ENCODE measurements at regions not wholly inside any gene's neighbourhood (a gene's known extent, or its start where the extent isn't known, plus 50 kb on each side); places are given as distances from the start of the nearest gene placed in this dataset.

DNA sequence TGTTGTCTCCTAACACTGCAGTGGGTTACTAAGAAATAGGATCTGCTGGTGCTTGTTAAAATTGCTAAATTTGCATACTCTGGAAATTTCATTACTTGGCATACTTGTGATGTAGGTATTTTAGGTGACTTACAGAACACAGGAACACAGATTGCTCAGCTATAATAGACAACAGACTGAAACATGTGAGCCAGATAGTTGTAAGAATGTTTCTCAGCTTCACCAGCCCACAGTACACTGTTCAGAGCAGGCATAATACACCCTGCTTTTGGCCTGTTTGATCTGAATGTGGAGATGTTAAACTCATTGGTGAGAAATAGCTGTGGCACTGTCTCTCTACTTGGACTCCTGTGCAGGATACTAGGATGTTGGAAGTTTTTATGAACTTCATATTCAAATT is 275.7 kb downstream of the CSNK1G3 start:
- DNase-seq: no peak

DNA sequence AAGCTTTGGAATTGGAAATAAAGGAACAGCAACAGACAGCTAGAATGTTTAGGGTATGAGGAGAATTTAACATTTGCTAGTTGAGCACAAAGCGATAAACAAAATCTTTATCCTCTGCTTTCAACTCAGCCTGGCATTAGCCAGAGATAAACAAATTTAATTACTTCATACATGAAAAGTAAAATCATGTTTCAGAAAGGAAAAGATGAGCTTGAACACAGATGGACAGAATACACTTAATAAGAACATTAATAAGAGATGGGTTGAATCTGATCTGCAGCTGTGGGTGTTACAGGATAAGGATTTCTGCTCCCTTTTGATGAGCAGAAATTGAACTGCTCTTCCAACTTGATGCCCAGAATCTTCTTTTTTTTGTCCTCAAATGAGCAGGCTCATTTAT is 275.2 kb downstream of the CSNK1G3 start:
- no peak for DNase-seq

DNA sequence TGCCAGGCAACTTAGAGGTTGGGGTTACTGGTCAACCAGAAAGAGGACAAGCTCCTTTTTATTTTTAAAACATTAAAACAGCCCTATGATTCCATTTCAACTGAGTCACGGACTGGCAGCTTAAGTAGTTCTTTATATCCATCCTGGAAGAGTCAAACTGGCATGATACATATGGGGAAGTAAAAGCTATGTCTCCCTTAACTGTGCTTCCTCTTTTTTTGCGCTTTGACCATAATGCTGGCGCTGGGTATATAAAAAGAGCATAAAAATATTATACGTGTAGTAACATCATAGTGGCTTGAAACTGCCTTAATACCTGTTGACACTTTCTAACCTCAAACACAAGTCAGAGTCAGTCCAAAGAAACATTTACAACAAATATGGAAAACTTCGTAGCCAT is 274.4 kb downstream of the CSNK1G3 start:
- DNase-seq: no peak

DNA sequence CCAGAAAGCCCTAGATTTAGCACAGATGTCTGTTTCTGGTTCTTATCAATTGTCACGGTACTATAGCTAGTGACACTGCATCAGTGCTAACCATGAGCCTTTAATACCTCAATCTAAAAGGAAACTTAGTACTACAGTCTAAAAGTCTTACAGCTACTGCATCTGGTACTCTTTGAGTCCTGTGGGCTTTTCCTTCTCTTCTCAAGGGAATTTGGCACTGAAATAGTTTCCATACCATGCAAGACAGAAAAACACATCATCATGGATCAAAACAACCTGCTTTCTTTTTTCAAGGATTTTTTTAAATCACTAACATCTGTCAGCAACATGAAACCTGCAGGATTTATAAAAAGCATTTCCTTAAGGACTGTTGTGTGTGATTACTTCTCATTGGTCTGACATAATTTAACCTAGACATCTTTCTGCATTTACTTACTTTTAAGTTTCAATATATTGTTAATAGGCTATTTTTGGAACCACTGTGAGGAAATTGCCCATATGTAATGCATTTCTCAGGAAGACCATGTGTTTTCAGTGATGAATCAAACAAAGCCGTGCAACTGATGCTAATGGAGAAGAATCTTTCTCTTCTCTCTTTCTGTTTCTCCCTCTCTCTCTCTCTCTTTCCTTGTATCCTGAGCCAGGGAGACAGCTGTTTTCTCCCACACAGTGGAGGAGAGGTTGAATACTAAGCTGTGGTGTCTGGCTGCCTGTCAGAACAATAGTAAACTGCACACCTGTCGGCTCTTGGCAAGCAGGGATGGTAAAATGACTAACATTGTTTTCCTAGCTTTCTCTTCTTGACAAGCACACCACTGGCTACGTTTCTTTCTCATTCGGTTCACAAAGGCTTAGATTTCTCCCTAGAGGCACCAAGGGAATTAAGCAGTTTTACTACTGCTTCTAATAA is 273.4 kb downstream of the CSNK1G3 start:
- DNase-seq: no peak

- DNase-seq: no peak
Measured at GRCh38 chr5:123783421-123783820, 271.4 kb downstream of the CSNK1G3 start.

GRCh38 chr5:123778641-123779040 is 266.7 kb downstream of the CSNK1G3 start:
- DNase-seq: no peak

- no peak for DNase-seq
Measured at GRCh38 chr5:123776761-123777160, 264.8 kb downstream of the CSNK1G3 start.

- DNase-seq: no peak
Measured at GRCh38 chr5:123771715-123772114, 259.7 kb downstream of the CSNK1G3 start.

- no peak for DNase-seq
Measured at GRCh38 chr5:123763201-123763600, 251.2 kb downstream of the CSNK1G3 start.

GRCh38 chr5:123756816-123757215 is 244.8 kb downstream of the CSNK1G3 start:
- DNase-seq: no peak

GRCh38 chr5:123756318-123756665 is 244.3 kb downstream of the CSNK1G3 start:
- DNase-seq: no peak

- DNase-seq: no peak
Measured at GRCh38 chr5:123755653-123756317, 243.8 kb downstream of the CSNK1G3 start.

DNA sequence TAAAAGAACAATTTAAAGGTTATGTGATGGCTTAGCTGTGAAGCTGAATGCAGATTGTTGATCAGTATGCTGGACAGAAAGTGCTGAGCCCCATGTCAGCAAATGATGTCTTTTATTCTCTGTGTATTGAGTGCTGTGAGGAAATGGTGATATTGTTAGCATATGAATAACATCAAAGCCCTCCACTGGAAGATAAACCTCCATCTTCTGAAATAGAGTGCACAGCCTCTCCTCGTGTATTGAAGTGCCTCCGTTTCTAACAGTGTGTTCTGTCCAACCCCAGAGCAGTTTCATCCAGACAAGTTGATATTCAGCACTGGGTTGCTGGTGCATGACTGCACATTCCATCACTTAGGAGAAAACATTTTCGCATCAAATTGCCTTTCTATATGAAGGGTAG is 242.9 kb downstream of the CSNK1G3 start:
- DNase-seq: no peak

- DNase-seq: no peak
Measured at GRCh38 chr5:123753937-123754891, 242.2 kb downstream of the CSNK1G3 start.

- no peak for DNase-seq
Measured at GRCh38 chr5:123753180-123753936, 241.4 kb downstream of the CSNK1G3 start.

- no peak for DNase-seq
Measured at GRCh38 chr5:123752552-123753179, 240.7 kb downstream of the CSNK1G3 start.

GRCh38 chr5:123751670-123752069 is 239.7 kb downstream of the CSNK1G3 start:
- no peak for DNase-seq

GRCh38 chr5:123748239-123748638 is 236.3 kb downstream of the CSNK1G3 start:
- no peak for DNase-seq

- DNase-seq: no peak
Measured at GRCh38 chr5:123746683-123747360, 234.8 kb downstream of the CSNK1G3 start.

DNA sequence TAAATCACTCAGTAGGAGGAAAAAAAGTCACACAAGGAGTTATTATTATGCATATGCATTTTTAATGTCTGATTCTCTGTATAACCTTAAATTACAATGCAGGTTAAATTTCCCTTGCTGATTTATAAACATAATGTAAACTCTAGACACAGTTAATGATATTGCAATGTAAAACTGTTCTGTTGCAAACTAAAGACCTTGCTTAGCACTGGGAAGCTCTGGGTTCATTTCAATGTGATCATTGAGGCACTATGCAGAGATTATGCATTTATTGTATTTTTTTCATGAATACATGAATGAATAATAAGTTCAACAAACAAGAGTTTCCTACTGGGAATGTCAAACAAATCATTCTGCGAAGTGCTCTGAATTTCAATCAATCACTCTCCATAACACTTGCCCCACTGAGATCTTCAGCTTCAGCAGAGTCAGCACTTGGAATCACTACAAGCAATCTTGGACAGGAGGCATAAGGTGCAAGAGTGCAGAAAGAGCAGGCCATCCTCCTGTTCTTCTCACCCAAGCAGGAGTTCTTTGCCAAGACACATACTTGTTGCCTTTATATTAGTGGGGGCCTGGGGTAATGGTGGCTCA is 232.1 kb downstream of the CSNK1G3 start:
- no peak for DNase-seq

- no peak for DNase-seq
Measured at GRCh38 chr5:123735384-123735783, 223.4 kb downstream of the CSNK1G3 start.
